ENCODE measurements at regions not wholly inside any gene's neighbourhood (a gene's known extent, or its start where the extent isn't known, plus 50 kb on each side); places are given as distances from the start of the nearest gene placed in this dataset.
A peak's percentile ranks its signal among the peaks of the same experiment; 100 is the strongest.
"Not testable (repeated sequence)": the region's sequence is repeated elsewhere in the genome, so short reads cannot be mapped to it uniquely, and the experiment has no call there.

DNA sequence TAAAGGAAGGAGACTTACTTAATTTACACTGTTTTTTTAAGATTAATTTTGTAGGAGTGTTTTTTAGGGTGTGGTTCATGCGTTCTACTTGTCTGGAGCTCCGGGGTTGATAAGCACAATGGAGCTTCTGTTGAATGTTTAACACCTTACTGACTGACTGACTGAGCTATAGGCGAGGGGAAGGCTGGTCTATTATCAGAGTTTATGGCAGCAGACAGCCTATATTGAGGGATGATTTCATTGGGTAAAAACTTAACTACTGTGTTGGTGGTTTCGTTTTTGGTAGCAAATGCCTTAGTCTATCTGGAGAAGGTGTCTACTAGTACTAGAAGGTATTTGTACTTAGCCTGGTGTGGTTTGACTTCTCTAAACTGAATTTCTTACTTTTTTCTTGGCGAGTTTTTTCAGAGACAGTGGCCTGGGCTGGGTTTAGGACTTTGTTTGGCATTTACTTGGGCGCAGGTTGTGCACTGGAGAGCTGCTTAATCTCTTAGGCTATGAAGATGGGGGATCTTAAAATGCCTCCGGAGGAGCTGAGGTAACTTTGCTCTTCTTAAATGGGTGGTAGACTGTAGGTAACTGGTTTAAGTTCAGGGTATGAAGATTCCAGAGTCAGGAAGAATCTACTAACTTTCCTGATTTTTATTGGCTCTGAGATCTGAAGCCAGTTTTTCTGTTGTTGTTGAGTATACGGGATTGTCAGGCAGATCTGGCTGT lies 130.2 kb downstream of the ART5 start:
- Histone ChIP-seq H3K27ac (peak overlapping the region in 3 of 4 donors; percentile 34 to 70 (median 63)), H3K4me1 (peaks cover 0 to 10% (median 0%) of the 10 kb centered on the region in 4 donors), H3K4me3 (peak overlapping the region in 2 of 4 donors; percentile 24 to 32)
- not testable (repeated sequence) for H3K27me3 ChIP-seq, H3K36me3 ChIP-seq, H3K9me3 ChIP-seq, DNase-seq
- peak in 1 of 2 donors; percentile 43 for TF ChIP-seq POLR2A (IDR thresholded peaks at IDR 0.05)

GRCh38 chr11:3509563-3509962 lies 130.6 kb upstream of the ZNF195 start:
- H3K4me3 ChIP-seq, H3K27ac ChIP-seq, H3K9me3 ChIP-seq, H3K27me3 ChIP-seq, H3K36me3 ChIP-seq, DNase-seq: not testable (repeated sequence)
- peaks cover 0 to 10% (median 0%) of the 10 kb centered on the region in 4 donors for H3K4me1 ChIP-seq

GRCh38 chr11:3499198-3499597 lies 120.3 kb upstream of the ZNF195 start:
- H3K4me3 ChIP-seq, H3K4me1 ChIP-seq, H3K9me3 ChIP-seq, H3K36me3 ChIP-seq, DNase-seq, H3K27ac ChIP-seq, H3K27me3 ChIP-seq: not testable (repeated sequence)

DNA sequence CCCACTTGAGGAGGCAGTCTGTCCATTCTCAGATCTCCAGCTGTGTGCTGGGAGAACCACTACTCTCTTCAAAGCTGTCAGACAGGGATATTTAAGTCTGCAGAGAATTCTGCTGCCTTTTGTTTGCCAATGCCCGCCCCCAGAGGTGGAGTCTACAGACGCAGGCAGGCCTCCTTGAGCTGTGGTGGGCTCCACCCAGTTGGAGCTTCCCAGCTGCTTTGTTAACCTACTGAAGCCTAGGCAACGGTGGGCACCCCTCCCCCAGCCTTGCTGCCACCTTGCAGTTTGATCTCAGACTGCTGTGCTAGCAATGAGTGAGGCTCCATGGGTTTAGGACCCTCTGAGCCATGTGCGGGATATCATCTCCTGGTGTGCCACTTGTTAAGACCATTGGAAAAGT lies 119.4 kb upstream of the ZNF195 start:
- H3K4me1 ChIP-seq, H3K36me3 ChIP-seq, H3K9me3 ChIP-seq, H3K27ac ChIP-seq, H3K27me3 ChIP-seq, DNase-seq, H3K4me3 ChIP-seq: not testable (repeated sequence)

- not testable (repeated sequence) for DNase-seq, H3K36me3 ChIP-seq, H3K27me3 ChIP-seq, H3K4me1 ChIP-seq, H3K9me3 ChIP-seq, H3K27ac ChIP-seq, H3K4me3 ChIP-seq
Measured at GRCh38 chr11:3493152-3493551, 114.2 kb upstream of the ZNF195 start.

DNA sequence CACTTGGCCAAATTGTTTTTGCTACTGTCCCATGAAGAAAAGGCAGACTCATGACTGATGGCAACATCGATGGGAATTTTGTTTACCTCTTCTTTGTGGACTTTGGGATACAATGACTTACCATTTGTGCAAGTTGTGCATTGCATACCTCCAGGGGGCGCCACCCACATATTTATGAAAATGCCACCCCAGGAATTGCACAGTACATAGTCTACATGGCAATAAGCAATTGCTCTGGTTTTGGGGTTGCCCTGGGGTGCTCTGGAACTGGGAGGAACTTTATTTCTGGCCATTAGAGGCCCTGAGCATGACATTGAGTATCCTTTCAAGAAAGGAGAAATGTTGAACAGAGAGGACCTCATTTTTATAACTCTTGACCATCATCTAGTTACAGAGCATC lies 109.1 kb upstream of the ZNF195 start:
- not testable (repeated sequence) for H3K27me3 ChIP-seq, H3K27ac ChIP-seq, H3K36me3 ChIP-seq, DNase-seq, H3K4me3 ChIP-seq, H3K9me3 ChIP-seq, H3K4me1 ChIP-seq
- peak in 4 of 6 experiments; percentile 21 to 64 (median 29) for TF ChIP-seq CTCF (IDR thresholded peaks at IDR 0.05)

- H3K4me1 ChIP-seq, H3K27ac ChIP-seq, H3K4me3 ChIP-seq, H3K9me3 ChIP-seq, H3K27me3 ChIP-seq, H3K36me3 ChIP-seq: not testable (repeated sequence)
- peak in 1 of 3 donors; percentile 57 for DNase-seq
Measured at GRCh38 chr11:3485737-3486136, 106.8 kb upstream of the ZNF195 start.

GRCh38 chr11:3476937-3477885 lies 98.3 kb upstream of the ZNF195 start:
- Histone ChIP-seq H3K4me3 (peak overlapping the region in 2 of 4 donors; percentile 24 to 38), H3K27ac (peak overlapping the region in 2 of 4 donors; percentile 39 to 84)
- H3K27me3 ChIP-seq, H3K4me1 ChIP-seq, H3K36me3 ChIP-seq, H3K9me3 ChIP-seq: not testable (repeated sequence)
- DNase-seq, result peak in 2 of 3 donors; percentile 51 to 76

GRCh38 chr11:3476084-3476936 lies 97.4 kb upstream of the ZNF195 start:
- peak overlapping the region in 2 of 4 donors; percentile 24 to 38 for H3K4me3 ChIP-seq
- not testable (repeated sequence) for DNase-seq, H3K36me3 ChIP-seq, H3K27me3 ChIP-seq, H3K4me1 ChIP-seq, H3K9me3 ChIP-seq
- peak overlapping the region in 3 of 4 donors; percentile 36 to 84 (median 39) for H3K27ac ChIP-seq
- peak in 4 of 6 experiments; percentile 18 to 58 (median 26) for TF ChIP-seq CTCF (IDR thresholded peaks at IDR 0.05)

- DNase-seq, H3K4me1 ChIP-seq, H3K9me3 ChIP-seq, H3K36me3 ChIP-seq, H3K27ac ChIP-seq, H3K4me3 ChIP-seq, H3K27me3 ChIP-seq: not testable (repeated sequence)
Measured at GRCh38 chr11:3468963-3469362, 90.0 kb upstream of the ZNF195 start.

DNA sequence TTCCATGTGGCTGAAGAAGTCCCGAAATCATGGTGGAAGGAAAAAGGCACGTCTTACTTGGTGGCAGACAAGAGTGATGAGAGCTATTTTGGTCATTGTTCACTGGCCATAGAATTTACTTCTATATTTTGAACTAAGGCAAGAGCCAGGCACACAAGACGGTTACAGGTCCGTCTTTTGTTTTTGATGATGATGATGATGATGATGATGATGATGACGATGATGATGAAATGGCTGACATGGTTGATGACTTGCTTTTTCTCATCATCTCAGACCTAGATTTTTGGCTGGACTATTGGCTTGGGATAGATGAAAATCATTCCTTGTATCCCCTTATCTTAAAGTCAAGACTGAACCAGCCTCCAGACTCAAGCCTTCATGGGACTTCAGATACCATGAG lies 88.7 kb upstream of the ZNF195 start:
- H3K4me1 ChIP-seq, H3K9me3 ChIP-seq, H3K4me3 ChIP-seq, H3K27ac ChIP-seq, H3K36me3 ChIP-seq, DNase-seq, H3K27me3 ChIP-seq: not testable (repeated sequence)

DNA sequence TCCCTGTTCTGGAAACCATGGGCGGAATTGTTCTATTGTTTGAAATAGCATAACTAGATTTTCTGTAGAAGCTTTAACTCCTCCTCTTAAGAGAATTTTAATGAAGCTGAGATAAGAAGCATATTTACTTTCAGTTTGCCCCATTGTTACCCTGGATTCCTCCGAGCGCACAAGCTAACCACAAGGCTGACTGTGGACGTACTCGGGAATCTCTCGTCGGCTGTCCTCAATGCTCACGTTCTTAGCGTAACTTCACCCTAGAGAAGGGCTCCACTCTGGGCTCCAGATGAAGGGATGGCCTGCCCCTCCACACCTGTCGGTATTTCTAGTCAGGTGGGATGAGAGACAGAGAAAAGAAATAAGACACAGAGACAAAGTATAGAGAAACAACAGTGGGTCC lies 76.7 kb upstream of the ZNF195 start:
- H3K27ac ChIP-seq, H3K9me3 ChIP-seq, H3K4me1 ChIP-seq, H3K27me3 ChIP-seq, DNase-seq, H3K36me3 ChIP-seq: not testable (repeated sequence)
- peak overlapping the region in 2 of 4 donors; percentile 3 to 10 for H3K4me3 ChIP-seq

All from Peyer's patch (tissue), 4 donors.